ENCODE measurements at regions not wholly inside any gene's neighbourhood (a gene's known extent, or its start where the extent isn't known, plus 50 kb on each side); places are given as distances from the start of the nearest gene placed in this dataset.

- ATAC-seq (ENCODE audit: low read depth), result no peak
- H3K27ac ChIP-seq (ENCODE audit: poor library complexity, severe bottlenecking), result no peak overlapping the region
- no peak for TF ChIP-seq CTCF (IDR thresholded peaks at IDR 0.05; ENCODE audit: poor library complexity, severe bottlenecking)
- H3K27me3 ChIP-seq (ENCODE audit: insufficient read depth, poor library complexity, severe bottlenecking), result no peaks in the 10 kb centered on the region
- H3K4me3 ChIP-seq (ENCODE audit: severe bottlenecking), result no peak overlapping the region
- DNase-seq (ENCODE audit: low spot score), result no peak
- no peaks in the 10 kb centered on the region for H3K9me3 ChIP-seq (ENCODE audit: severe bottlenecking)
- peaks cover 1% of the 10 kb centered on the region for H3K4me1 ChIP-seq (ENCODE audit: insufficient read depth, poor library complexity, severe bottlenecking)
- no peaks in the 10 kb centered on the region for H3K36me3 ChIP-seq (ENCODE audit: low read depth)
Observed at GRCh38 chr2:146444987-146445386, 1399.8 kb upstream of the ACVR2A start.

DNA sequence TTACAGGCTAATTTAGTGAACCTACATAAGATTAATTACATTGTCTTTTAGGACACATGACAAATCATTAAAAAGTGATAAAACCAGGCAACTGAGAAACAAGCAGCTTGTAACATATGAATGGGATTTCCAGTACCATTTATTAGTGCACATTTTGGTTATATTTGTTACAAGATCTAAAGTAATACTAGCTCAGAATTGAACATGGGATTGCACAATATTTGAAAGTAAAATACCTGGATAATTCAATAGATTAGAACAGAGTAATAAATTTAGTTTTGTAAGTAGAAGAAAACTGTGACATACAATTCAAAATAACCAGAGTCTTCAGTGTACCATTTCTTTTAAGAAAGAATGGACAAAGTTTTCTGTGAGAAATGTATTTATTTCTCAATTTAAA, 1400.7 kb upstream of the ACVR2A start:
- Histone ChIP-seq H3K9me3 (ENCODE audit: severe bottlenecking) (no peaks in the 10 kb centered on the region), H3K4me3 (ENCODE audit: severe bottlenecking) (no peak overlapping the region), H3K27me3 (ENCODE audit: insufficient read depth, poor library complexity, severe bottlenecking) (no peaks in the 10 kb centered on the region), H3K4me1 (ENCODE audit: insufficient read depth, poor library complexity, severe bottlenecking) (no peaks in the 10 kb centered on the region), H3K36me3 (ENCODE audit: low read depth) (no peaks in the 10 kb centered on the region), H3K27ac (ENCODE audit: poor library complexity, severe bottlenecking) (no peak overlapping the region)
- DNase-seq (ENCODE audit: low spot score), result no peak
- TF ChIP-seq CTCF (IDR thresholded peaks at IDR 0.05; ENCODE audit: poor library complexity, severe bottlenecking), result no peak
- no peak for ATAC-seq (ENCODE audit: low read depth)

GRCh38 chr2:146438246-146438645, 1406.6 kb upstream of the ACVR2A start:
- H3K9me3 ChIP-seq (ENCODE audit: severe bottlenecking), result no peaks in the 10 kb centered on the region
- H3K4me1 ChIP-seq (ENCODE audit: insufficient read depth, poor library complexity, severe bottlenecking), result no peaks in the 10 kb centered on the region
- no peaks in the 10 kb centered on the region for H3K27me3 ChIP-seq (ENCODE audit: insufficient read depth, poor library complexity, severe bottlenecking)
- no peak for DNase-seq (ENCODE audit: low spot score)
- no peaks in the 10 kb centered on the region for H3K36me3 ChIP-seq (ENCODE audit: low read depth)
- H3K27ac ChIP-seq (ENCODE audit: poor library complexity, severe bottlenecking), result no peak overlapping the region
- no peak for ATAC-seq (ENCODE audit: low read depth)
- no peak for TF ChIP-seq CTCF (IDR thresholded peaks at IDR 0.05; ENCODE audit: poor library complexity, severe bottlenecking)
- no peak overlapping the region for H3K4me3 ChIP-seq (ENCODE audit: severe bottlenecking)

DNA sequence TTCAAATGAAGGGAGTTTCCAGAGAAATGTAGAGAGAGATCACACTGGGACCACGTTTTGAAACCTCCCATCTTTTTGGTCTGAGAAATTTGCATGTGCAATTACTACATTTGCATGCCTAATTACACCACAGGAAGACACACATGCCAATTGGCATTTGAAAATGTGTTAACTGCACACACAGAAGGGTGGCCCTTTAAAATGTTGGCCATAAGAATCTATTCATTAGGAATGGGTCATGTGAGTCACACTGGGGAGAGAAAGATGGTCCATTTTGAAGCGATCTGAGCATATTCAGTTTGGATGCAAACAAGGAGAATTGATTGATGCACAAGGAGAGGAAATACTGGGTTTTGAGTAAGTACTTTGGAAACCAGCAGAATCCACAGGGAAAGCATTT, 1407.1 kb upstream of the ACVR2A start:
- no peak overlapping the region for H3K27ac ChIP-seq (ENCODE audit: poor library complexity, severe bottlenecking)
- DNase-seq (ENCODE audit: low spot score), result no peak
- no peaks in the 10 kb centered on the region for H3K27me3 ChIP-seq (ENCODE audit: insufficient read depth, poor library complexity, severe bottlenecking)
- no peak overlapping the region for H3K4me3 ChIP-seq (ENCODE audit: severe bottlenecking)
- H3K4me1 ChIP-seq (ENCODE audit: insufficient read depth, poor library complexity, severe bottlenecking), result no peaks in the 10 kb centered on the region
- H3K9me3 ChIP-seq (ENCODE audit: severe bottlenecking), result no peaks in the 10 kb centered on the region
- no peak for TF ChIP-seq CTCF (IDR thresholded peaks at IDR 0.05; ENCODE audit: poor library complexity, severe bottlenecking)
- no peaks in the 10 kb centered on the region for H3K36me3 ChIP-seq (ENCODE audit: low read depth)
- no peak for ATAC-seq (ENCODE audit: low read depth)

DNA sequence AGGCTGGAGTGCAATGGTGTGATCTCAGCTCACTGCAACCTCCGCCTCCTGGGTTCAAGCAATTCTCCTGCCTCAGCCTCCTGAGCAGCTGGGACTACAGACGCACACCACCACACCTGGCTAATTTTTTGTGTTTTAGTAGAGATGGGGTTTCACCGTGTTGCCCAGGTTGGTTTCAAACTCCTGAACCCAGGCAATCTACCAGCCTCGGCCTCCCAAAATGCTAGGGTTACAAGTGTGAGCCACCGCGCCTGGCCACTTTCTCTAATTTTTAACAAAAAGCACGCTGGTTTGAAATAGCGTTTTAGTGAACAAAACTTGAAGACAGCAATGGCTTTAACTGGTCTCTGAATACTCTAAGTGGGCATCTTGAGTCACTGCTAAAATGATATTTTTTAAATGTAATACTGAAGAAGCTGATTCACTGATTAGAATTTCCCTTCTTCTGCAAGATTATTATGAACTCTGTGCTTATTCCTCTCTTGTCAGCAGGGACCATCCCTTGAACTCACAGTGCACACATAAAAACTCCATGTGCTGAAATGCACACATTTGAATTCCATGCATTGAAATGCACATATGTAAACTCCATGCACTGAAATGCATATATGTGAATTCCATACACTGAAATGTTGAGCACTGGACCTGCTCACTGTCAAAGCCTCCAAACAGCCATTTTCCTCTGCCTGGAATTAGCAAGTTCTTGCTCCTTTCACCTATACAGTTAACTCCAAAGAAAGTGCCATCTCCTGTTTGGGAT, 1411.5 kb upstream of the ACVR2A start:
- Histone ChIP-seq H3K36me3 (ENCODE audit: low read depth) (no peaks in the 10 kb centered on the region), H3K4me1 (ENCODE audit: insufficient read depth, poor library complexity, severe bottlenecking) (no peaks in the 10 kb centered on the region), H3K27ac (ENCODE audit: poor library complexity, severe bottlenecking) (no peak overlapping the region), H3K27me3 (ENCODE audit: insufficient read depth, poor library complexity, severe bottlenecking) (no peaks in the 10 kb centered on the region), H3K4me3 (ENCODE audit: severe bottlenecking) (no peak overlapping the region), H3K9me3 (ENCODE audit: severe bottlenecking) (no peaks in the 10 kb centered on the region)
- no peak for TF ChIP-seq CTCF (IDR thresholded peaks at IDR 0.05; ENCODE audit: poor library complexity, severe bottlenecking)
- DNase-seq (ENCODE audit: low spot score) (no peak), ATAC-seq (ENCODE audit: low read depth) (no peak)

Data from RWPE2 (cell line).